NB4 (cell line): ENCODE measurements at regions not wholly inside any gene's neighbourhood (a gene's known extent, or its start where the extent isn't known, plus 50 kb on each side); places are given as distances from the start of the nearest gene placed in this dataset.
A peak's percentile ranks its signal among the peaks of the same experiment; 100 is the strongest.

Experiments used
- DNase-seq: peaks from one replicate; pipeline ENCODE4 v3.0.0; 2010; ENCODE audit warnings: low read depth
- H3K4me3 ChIP-seq: one replicate; pipeline ENCODE4 v1.5.1; 2011; ENCODE audit warnings: mild to moderate bottlenecking, low read depth, low read length, moderate library complexity
- CTCF ChIP-seq: IDR thresholded peaks from one replicate; pipeline ENCODE4 v1.5.1; 2012; ENCODE audit warnings: low read depth, low read length
- MAX ChIP-seq: IDR thresholded peaks from 2 replicates; pipeline ENCODE4 v1.6.1; 2011; ENCODE audit warnings: low read depth, low read length
- MYC ChIP-seq: IDR thresholded peaks from 2 replicates; pipeline ENCODE4 v1.6.1; 2011; ENCODE audit warnings: low read depth, low read length
- POLR2A ChIP-seq: IDR thresholded peaks from 2 replicates; pipeline ENCODE4 v1.6.1; 2011; ENCODE audit warnings: mild to moderate bottlenecking; ENCODE audit not compliant: insufficient read length; ENCODE audit errors: extremely low read depth

GRCh38 chr5:116757326-116757725 lies 182.7 kb upstream of the SEMA6A start:
- no peak overlapping the region for H3K4me3 ChIP-seq
- TF ChIP-seq POLR2A (no peak), CTCF (no peak), MAX (no peak), MYC (no peak)

GRCh38 chr5:116756531-116756930 lies 181.9 kb upstream of the SEMA6A start:
- no peak overlapping the region for H3K4me3 ChIP-seq
- peak; percentile 3 for DNase-seq
- no peak for TF ChIP-seq CTCF
- no peak for TF ChIP-seq POLR2A
- TF ChIP-seq MYC = no peak
- TF ChIP-seq MAX = no peak

More at GRCh38 chr5:116757326-116757725, 182.7 kb upstream of the SEMA6A start:
- no peak for DNase-seq

GRCh38 chr5:116754556-116754955 lies 179.9 kb upstream of the SEMA6A start:
- no peak for DNase-seq

GRCh38 chr5:116751684-116752083 lies 177.1 kb upstream of the SEMA6A start:
- H3K4me3 ChIP-seq = no peak overlapping the region
- no peak for DNase-seq
- TF ChIP-seq MAX = no peak
- no peak for TF ChIP-seq CTCF
- no peak for TF ChIP-seq MYC
- TF ChIP-seq POLR2A = no peak

More at GRCh38 chr5:116754556-116754955, 179.9 kb upstream of the SEMA6A start:
- TF ChIP-seq POLR2A (no peak), MAX (no peak), MYC (no peak), CTCF (no peak)
- no peak overlapping the region for H3K4me3 ChIP-seq

- no peak for TF ChIP-seq CTCF
- TF ChIP-seq MAX = no peak
- no peak for TF ChIP-seq MYC
- no peak for TF ChIP-seq POLR2A
- H3K4me3 ChIP-seq = no peak overlapping the region
- no peak for DNase-seq
These were observed 176.3 kb upstream of the SEMA6A start for GRCh38 chr5:116750631-116751580.
